Ishikawa (cell line): ENCODE measurements at regions not wholly inside any gene's neighbourhood (a gene's known extent, or its start where the extent isn't known, plus 50 kb on each side); places are given as distances from the start of the nearest gene placed in this dataset.

Source experiments
- CEBPB ChIP-seq: IDR thresholded peaks from 2 replicates; pipeline ENCODE4 v1.6.1; 2012
- CREB1 ChIP-seq: IDR thresholded peaks from 2 replicates; pipeline ENCODE4 v1.6.1; 2012; ENCODE audit warnings: low read depth
- EGR1 ChIP-seq: IDR thresholded peaks from 2 replicates; pipeline ENCODE4 v1.6.1; 2012
- EP300 ChIP-seq: IDR thresholded peaks from 2 replicates; pipeline ENCODE4 v1.6.1; 2012; ENCODE audit warnings: borderline replicate concordance
- FOXM1 ChIP-seq: IDR thresholded peaks from 2 replicates; pipeline ENCODE4 v1.6.1; 2012; ENCODE audit warnings: low read depth, borderline replicate concordance
- NFIC ChIP-seq: IDR thresholded peaks from 2 replicates; pipeline ENCODE4 v1.6.1; 2012
- RAD21 ChIP-seq: IDR thresholded peaks from 2 replicates; pipeline ENCODE4 v1.6.1; 2012; ENCODE audit warnings: low read depth
- TAF1 ChIP-seq: IDR thresholded peaks from 2 replicates; pipeline ENCODE4 v1.6.1; 2012; ENCODE audit warnings: low read depth, mild to moderate bottlenecking
- TCF12 ChIP-seq: IDR thresholded peaks from 2 replicates; pipeline ENCODE4 v1.6.1; 2012; ENCODE audit warnings: low read depth
- TEAD4 ChIP-seq: IDR thresholded peaks from 2 replicates; pipeline ENCODE4 v1.6.1; 2012
- YY1 ChIP-seq: IDR thresholded peaks from 2 replicates; pipeline ENCODE4 v1.6.1; 2012; ENCODE audit warnings: low read depth
- ZBTB7A ChIP-seq: IDR thresholded peaks from 2 replicates; pipeline ENCODE4 v1.6.1; 2012; ENCODE audit warnings: low read depth
- TF ChIP-seq, protein P1 (sequence below): IDR thresholded peaks from 2 replicates; pipeline ENCODE4 v1.6.1; 2012
- TF ChIP-seq, protein P2 (sequence below): IDR thresholded peaks from 2 replicates; pipeline ENCODE4 v1.6.1; 2012; ENCODE audit warnings: low read depth, mild to moderate bottlenecking
- TF ChIP-seq, protein P3 (sequence below): IDR thresholded peaks from 2 replicates; pipeline ENCODE4 v1.6.1; 2012

DNA sequence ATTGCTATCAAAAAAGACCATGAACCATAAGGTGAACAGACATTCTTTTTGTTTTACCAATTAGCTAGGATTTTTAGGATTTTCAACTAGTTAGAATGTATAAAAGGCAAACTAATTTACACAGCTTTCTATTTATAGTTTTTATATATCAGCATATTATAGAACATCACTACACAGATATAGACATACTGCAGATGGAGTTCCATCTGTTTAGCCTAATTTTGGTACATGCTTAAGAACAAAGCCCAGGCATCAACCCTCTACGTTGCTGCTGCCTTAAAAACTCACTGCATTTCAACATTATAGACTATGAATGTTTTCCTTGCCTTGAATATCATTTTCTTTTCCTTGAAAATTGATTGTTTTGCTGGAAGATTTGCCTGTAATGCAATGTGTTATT, 2227.5 kb upstream of the C9orf72 start:
- TF ChIP-seq TCF12 (no peak), EP300 (no peak), CEBPB (no peak), YY1 (no peak)
- TF ChIP-seq, protein P1, sequence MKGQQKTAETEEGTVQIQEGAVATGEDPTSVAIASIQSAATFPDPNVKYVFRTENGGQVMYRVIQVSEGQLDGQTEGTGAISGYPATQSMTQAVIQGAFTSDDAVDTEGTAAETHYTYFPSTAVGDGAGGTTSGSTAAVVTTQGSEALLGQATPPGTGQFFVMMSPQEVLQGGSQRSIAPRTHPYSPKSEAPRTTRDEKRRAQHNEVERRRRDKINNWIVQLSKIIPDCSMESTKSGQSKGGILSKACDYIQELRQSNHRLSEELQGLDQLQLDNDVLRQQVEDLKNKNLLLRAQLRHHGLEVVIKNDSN = no peak
- TF ChIP-seq, protein P2, sequence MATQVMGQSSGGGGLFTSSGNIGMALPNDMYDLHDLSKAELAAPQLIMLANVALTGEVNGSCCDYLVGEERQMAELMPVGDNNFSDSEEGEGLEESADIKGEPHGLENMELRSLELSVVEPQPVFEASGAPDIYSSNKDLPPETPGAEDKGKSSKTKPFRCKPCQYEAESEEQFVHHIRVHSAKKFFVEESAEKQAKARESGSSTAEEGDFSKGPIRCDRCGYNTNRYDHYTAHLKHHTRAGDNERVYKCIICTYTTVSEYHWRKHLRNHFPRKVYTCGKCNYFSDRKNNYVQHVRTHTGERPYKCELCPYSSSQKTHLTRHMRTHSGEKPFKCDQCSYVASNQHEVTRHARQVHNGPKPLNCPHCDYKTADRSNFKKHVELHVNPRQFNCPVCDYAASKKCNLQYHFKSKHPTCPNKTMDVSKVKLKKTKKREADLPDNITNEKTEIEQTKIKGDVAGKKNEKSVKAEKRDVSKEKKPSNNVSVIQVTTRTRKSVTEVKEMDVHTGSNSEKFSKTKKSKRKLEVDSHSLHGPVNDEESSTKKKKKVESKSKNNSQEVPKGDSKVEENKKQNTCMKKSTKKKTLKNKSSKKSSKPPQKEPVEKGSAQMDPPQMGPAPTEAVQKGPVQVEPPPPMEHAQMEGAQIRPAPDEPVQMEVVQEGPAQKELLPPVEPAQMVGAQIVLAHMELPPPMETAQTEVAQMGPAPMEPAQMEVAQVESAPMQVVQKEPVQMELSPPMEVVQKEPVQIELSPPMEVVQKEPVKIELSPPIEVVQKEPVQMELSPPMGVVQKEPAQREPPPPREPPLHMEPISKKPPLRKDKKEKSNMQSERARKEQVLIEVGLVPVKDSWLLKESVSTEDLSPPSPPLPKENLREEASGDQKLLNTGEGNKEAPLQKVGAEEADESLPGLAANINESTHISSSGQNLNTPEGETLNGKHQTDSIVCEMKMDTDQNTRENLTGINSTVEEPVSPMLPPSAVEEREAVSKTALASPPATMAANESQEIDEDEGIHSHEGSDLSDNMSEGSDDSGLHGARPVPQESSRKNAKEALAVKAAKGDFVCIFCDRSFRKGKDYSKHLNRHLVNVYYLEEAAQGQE = no peak

DNA sequence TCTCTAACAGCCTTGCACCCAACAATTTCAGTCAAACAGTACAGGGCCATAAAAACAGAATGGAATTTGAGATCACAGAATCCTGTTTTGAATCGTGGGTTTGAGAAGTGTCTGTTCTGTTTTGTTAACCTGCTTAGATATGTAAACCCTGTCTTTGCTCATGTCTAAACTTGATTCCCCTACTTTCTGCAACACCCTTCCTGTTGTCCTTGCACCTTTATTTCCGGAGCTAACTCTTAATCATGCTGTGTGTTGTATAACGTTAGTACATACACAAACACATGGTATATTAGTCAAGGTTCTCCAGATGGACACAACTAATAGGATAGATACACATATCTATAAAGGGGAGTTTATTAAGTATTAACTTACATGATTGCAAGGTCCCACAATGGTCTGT, 2229.2 kb upstream of the C9orf72 start:
- TF ChIP-seq YY1 (no peak), TCF12 (no peak), ZBTB7A (no peak), CEBPB (no peak), EGR1 (no peak), EP300 (no peak), FOXM1 (no peak), TAF1 (no peak), TEAD4 (no peak), CREB1 (no peak), NFIC (no peak), RAD21 (no peak)
- TF ChIP-seq, protein P2 = no peak
- TF ChIP-seq, protein P3, sequence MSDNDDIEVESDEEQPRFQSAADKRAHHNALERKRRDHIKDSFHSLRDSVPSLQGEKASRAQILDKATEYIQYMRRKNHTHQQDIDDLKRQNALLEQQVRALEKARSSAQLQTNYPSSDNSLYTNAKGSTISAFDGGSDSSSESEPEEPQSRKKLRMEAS = no peak
- TF ChIP-seq, protein P1 = no peak

DNA sequence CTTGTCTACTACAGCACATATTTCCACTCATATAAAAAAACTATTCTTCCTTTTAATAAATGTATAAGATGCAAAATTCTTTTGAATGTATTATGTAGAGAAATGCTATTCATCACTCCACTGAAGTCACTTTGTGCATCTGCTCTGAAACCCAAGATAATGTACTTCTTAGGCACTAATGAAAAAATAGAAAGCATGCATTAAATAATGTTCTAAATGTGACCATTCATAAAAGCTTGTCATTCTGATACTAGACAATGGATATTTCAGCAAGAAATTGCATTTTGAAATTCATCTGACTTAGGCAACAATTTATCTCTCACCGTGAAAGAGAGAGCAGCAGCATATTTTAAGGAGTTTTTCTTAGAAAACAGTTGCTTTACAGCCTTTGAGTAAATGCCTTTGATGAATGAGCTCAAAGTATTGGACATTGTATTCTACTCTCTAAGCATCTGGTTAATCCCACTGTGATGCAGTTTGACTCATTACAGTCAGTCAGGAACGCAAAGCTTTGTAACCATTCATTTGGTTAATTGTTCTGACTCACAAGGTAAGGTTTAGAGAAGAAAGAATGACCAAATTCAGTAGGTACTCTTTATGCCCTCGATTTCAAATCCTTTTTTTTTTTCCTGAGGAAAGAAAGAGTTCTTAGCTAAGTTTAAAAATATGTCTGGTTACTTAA, 2233.8 kb upstream of the C9orf72 start:
- TF ChIP-seq YY1 (no peak), TAF1 (no peak), FOXM1 (no peak), NFIC (no peak)

DNA sequence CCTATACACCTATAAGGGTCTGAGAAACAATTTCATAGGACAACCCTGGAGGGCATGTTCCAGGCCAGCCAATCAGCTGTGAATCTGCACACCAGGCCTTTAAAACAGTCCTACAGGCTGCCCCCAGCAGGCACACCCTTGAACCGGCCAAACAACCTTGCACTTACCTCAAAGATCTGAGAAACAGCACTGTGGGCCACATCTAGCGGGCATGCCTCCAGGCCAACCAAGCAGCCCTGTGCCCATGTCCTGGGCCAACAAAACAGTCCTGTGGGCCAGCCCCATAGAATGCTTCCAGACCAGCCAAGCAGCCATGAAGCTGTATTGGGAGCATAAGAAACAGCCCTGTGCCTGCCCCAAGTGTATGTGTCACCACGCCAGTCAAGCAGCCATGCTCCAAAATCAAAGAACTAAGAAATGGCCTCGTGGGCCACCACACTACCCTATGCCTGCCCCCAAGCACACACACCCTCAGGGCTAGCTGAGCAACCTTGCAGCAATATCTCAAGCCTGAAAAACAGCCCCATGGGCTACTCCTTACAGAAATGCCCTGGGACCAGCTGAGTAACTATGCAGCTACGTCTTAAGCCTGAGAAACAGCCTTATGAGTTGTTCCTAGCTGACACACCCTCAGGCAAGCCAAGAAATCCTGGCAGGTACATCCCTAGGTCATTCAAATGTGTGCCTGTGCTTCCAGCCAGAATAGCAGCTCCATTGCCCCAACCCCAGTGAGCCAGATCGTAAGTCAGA, 2243.8 kb upstream of the C9orf72 start:
- no peak for TF ChIP-seq RAD21

DNA sequence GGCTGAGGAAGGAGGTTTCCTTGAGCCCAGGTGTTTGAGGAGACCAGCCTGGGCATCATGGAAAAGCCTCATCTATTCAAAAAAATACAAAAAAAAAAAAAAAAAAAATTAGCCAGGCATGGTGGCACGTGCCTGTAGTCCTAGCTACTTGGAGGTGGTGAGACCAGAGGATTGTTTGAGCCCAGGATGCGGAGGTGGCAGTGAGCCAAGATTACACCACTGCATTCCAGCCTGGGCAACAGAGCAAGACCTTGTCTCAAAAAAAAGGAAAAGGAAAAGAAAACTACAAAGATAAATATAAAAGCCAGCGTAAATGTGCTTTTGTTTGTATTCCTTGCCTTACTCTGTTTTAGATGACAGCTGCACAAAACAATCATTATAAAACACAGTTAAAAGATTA, 2249.2 kb upstream of the C9orf72 start:
- TF ChIP-seq EP300 = no peak
- TF ChIP-seq, protein P3 = no peak
- no peak for TF ChIP-seq CREB1
- no peak for TF ChIP-seq TCF12
- TF ChIP-seq EGR1 = no peak
- TF ChIP-seq FOXM1 = no peak
- TF ChIP-seq CEBPB = no peak
- TF ChIP-seq NFIC = peak; percentile 59
- TF ChIP-seq TEAD4 = peak; percentile 38; the same call in 1 of the 2 replicates
- TF ChIP-seq, protein P1 = no peak
- no peak for TF ChIP-seq YY1

DNA sequence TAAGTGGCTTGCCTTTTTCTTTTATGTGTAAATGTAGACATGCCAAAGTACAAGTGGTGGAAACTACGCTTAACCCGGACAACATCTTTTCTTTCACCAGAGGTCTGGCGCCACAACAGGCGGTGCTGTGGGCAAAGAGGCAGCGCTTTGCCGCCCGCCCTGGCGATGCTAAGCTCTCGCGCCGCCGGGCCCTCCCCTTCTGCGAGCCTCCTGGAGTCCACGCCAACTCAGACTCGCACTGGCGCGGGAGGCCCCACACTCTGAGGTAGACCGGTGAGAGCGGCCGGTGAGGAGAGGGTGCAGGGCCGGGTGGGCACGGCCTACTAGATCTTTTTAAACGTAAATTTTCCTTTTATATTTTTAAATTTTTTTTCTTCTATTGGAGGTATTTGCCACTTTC, 2253.1 kb upstream of the C9orf72 start:
- TF ChIP-seq CREB1 (no peak), FOXM1 (no peak), EGR1 (no peak), CEBPB (no peak), TAF1 (no peak), EP300 (no peak), ZBTB7A (no peak), NFIC (no peak), TEAD4 (no peak), RAD21 (no peak), TCF12 (no peak)
- TF ChIP-seq, protein P3 = no peak
- TF ChIP-seq, protein P2 = no peak
- TF ChIP-seq, protein P1 = no peak
